ENCODE measurements at regions not wholly inside any gene's neighbourhood (a gene's known extent, or its start where the extent isn't known, plus 50 kb on each side); places are given as distances from the start of the nearest gene placed in this dataset.

DNA sequence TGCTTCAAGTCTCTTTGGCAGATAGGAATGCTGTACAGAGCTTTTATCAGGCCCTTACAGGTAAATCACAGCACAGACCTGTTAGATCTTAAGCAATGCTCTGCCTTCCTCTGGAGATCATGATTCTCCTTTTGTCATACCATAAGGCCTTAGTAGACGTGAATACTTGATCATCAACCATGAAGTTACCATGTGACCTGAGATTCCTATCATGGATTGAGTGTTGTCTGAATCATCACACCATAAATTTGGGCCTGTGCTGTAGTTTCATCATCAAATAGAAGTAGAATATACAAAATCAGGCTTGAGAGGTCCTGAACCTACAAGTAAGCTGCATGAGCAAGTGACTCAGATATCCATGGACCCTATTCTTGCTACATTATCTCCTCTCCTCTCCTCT lies 466.8 kb upstream of the INTU start:
- no peaks in the 10 kb centered on the region for H3K36me3 ChIP-seq (ENCODE audit: control insufficient read depth, insufficient read depth, low read length, severe bottlenecking)
- H3K9ac ChIP-seq (ENCODE audit: low read length) = no peak overlapping the region
- DNase-seq (ENCODE audit: low read depth) = no peak
- no peak overlapping the region for H3K4me3 ChIP-seq (ENCODE audit: low read length)
- H3K27me3 ChIP-seq (replicated peaks; ENCODE audit: control insufficient read depth, insufficient read depth, low read length) = no peaks in the 10 kb centered on the region
- peaks cover 11% of the 10 kb centered on the region for H3K4me1 ChIP-seq (ENCODE audit: control insufficient read depth, insufficient read depth, low read length)
- peaks cover 7% of the 10 kb centered on the region for H3K9me3 ChIP-seq (ENCODE audit: control insufficient read depth, low read length)

DNA sequence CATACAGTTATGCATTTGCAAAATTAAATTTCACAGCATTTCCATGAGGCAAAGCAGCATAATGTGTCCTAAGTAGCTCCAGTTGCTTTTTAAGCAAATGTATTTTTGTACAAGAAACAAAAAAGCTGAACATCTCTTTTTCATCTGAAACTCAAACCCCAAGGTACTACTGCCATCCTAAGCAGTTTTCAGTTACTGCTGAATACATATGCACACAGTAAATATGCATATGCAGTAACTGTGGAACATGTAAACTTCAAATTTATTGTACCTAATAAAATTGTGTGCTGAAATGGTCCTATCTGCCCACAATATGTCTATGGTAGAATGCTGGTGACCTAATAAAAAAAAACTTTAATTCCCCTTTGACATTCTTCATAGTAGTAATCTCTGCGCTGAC lies 458.6 kb upstream of the INTU start:
- H3K4me3 ChIP-seq (ENCODE audit: low read length) = no peak overlapping the region
- H3K36me3 ChIP-seq (ENCODE audit: control insufficient read depth, insufficient read depth, low read length, severe bottlenecking) = no peaks in the 10 kb centered on the region
- no peaks in the 10 kb centered on the region for H3K27me3 ChIP-seq (replicated peaks; ENCODE audit: control insufficient read depth, insufficient read depth, low read length)
- no peaks in the 10 kb centered on the region for H3K9me3 ChIP-seq (ENCODE audit: control insufficient read depth, low read length)
- no peaks in the 10 kb centered on the region for H3K4me1 ChIP-seq (ENCODE audit: control insufficient read depth, insufficient read depth, low read length)
- H3K9ac ChIP-seq (ENCODE audit: low read length) = no peak overlapping the region
- no peak for DNase-seq (ENCODE audit: low read depth)

DNA sequence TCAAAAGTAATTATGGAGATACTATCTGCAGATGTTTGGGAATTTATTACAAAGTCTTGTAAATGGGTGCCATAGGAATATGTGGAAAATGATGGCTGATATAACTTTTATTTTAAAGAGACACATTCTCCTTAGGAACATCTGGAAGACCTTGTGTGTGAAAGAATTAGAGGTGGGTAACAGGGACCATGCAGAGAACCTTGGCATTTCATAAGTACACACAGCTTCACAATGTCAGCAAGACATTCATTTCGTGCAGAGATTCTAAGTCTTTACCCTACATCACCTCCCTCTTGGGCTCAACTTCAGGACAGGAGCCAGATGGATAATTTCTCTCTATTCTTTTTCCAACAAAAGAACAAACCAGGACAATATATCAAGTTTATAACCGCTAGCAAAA lies 458.1 kb upstream of the INTU start:
- no peak overlapping the region for H3K9ac ChIP-seq (ENCODE audit: low read length)
- no peaks in the 10 kb centered on the region for H3K36me3 ChIP-seq (ENCODE audit: control insufficient read depth, insufficient read depth, low read length, severe bottlenecking)
- no peaks in the 10 kb centered on the region for H3K9me3 ChIP-seq (ENCODE audit: control insufficient read depth, low read length)
- H3K4me1 ChIP-seq (ENCODE audit: control insufficient read depth, insufficient read depth, low read length) = no peaks in the 10 kb centered on the region
- H3K4me3 ChIP-seq (ENCODE audit: low read length) = no peak overlapping the region
- H3K27me3 ChIP-seq (replicated peaks; ENCODE audit: control insufficient read depth, insufficient read depth, low read length) = no peaks in the 10 kb centered on the region
- DNase-seq (ENCODE audit: low read depth) = no peak

DNA sequence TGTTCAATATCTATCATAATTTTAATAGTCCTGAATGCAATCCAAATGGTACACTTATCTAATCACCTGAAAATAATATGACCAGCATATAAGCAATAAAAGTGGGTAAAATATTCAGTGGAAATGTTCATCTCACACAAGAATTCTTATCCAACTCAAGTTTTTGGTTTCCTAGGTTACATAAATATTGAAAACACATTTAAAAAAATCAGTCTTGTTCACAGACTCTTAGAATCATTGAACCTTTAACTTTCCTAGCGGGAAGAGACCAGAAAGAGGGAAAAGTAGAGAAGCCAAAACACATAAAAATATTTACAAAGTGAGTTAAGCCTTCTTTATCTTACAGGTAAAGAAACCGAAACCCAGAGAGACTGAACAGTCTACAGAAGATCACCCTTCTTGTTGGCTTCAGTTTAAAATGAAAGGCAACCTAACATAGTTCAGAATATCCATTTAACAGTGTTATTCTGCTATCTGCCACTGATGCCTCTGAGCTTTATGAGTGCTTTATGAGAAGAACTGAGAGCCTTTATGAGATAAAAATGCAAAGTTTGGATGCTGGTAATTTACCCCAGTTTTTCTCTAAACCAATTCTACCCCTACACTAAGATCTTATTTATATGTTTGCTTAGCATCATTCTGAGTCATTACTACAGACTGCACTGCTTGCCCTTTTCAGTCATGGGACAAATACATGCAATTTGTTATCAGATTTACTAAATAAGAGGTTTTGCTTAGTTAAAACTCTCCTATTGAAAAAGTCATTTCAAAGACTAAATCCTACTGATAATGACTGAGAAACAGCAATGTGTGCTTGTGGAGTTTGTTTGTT lies 453.3 kb upstream of the INTU start:
- peak; percentile 24 for DNase-seq (ENCODE audit: low read depth)
- H3K4me3 ChIP-seq (ENCODE audit: low read length) = no peak overlapping the region

DNA sequence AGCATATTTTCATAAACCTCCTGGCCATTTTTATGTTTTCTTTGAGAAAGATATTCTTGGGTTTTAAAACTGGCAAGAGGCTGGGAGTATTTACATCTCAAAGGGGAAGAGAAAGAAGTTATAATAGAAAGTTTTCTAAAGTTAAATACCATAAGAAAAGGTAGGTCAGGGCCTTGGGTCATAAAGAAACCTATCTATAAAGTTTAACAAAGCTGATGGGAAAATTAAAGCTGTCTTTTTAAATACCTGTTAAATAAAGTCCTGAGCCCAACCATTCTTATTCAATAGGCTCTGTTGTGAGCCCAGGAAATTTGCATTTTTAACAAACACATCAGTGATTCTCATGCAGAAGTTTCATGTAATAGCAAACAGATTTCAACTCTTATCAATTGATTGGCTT lies 451.8 kb upstream of the INTU start:
- Histone ChIP-seq H3K27me3 (replicated peaks; ENCODE audit: control insufficient read depth, insufficient read depth, low read length) (no peaks in the 10 kb centered on the region), H3K36me3 (ENCODE audit: control insufficient read depth, insufficient read depth, low read length, severe bottlenecking) (no peaks in the 10 kb centered on the region), H3K4me1 (ENCODE audit: control insufficient read depth, insufficient read depth, low read length) (no peaks in the 10 kb centered on the region), H3K4me3 (ENCODE audit: low read length) (no peak overlapping the region), H3K9ac (ENCODE audit: low read length) (no peak overlapping the region), H3K9me3 (ENCODE audit: control insufficient read depth, low read length) (peaks cover 10% of the 10 kb centered on the region)
- no peak for DNase-seq (ENCODE audit: low read depth)

More for the DNA sequence above, 453.3 kb upstream of the INTU start:
- no peaks in the 10 kb centered on the region for H3K27me3 ChIP-seq (replicated peaks; ENCODE audit: control insufficient read depth, insufficient read depth, low read length)
- H3K4me1 ChIP-seq (ENCODE audit: control insufficient read depth, insufficient read depth, low read length) = no peaks in the 10 kb centered on the region
- no peaks in the 10 kb centered on the region for H3K9me3 ChIP-seq (ENCODE audit: control insufficient read depth, low read length)
- H3K36me3 ChIP-seq (ENCODE audit: control insufficient read depth, insufficient read depth, low read length, severe bottlenecking) = no peaks in the 10 kb centered on the region
- no peak overlapping the region for H3K9ac ChIP-seq (ENCODE audit: low read length)

DNA sequence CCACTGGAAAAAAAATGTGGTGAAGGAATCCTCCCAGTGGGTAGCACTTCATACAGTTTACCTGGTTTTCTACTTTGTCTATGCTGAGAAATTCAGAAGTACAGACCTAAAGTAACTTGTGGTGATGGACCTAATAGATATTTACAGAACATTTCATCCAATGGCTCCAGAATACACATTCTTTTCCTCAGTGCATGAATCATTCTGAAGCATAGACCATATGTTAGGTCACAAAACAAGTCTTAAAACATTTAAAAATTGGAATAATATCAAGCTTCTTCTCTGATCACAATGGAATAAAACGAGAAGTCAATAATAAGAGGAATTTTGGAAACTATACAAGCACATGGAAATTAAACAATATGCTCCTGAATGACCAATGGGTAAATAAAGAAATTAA lies 450.1 kb upstream of the INTU start:
- peak; percentile 21 for DNase-seq (ENCODE audit: low read depth)
- Histone ChIP-seq H3K4me1 (ENCODE audit: control insufficient read depth, insufficient read depth, low read length) (no peaks in the 10 kb centered on the region), H3K9me3 (ENCODE audit: control insufficient read depth, low read length) (peaks cover 10% of the 10 kb centered on the region), H3K27me3 (replicated peaks; ENCODE audit: control insufficient read depth, insufficient read depth, low read length) (no peaks in the 10 kb centered on the region), H3K9ac (ENCODE audit: low read length) (no peak overlapping the region), H3K36me3 (ENCODE audit: control insufficient read depth, insufficient read depth, low read length, severe bottlenecking) (no peaks in the 10 kb centered on the region), H3K4me3 (ENCODE audit: low read length) (no peak overlapping the region)

DNA sequence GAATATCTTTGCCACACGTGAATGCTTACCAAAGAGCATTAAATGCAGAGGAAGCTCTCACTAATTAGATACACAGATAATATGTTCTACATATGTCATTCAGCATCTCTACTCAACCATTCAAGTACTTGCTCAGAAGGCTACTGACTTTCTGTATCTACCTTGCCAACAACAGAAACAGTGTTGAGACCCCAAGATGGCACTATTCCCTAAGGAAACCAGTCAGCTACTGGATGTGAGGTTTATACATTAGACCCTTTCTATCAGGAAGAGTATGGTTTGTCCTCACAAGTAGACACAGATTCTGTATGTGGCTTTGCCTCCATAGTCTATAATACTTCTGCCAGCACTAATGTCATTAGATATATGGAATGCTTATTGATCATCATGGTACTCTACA lies 443.9 kb upstream of the INTU start:
- Histone ChIP-seq H3K36me3 (ENCODE audit: control insufficient read depth, insufficient read depth, low read length, severe bottlenecking) (no peaks in the 10 kb centered on the region), H3K4me1 (ENCODE audit: control insufficient read depth, insufficient read depth, low read length) (no peaks in the 10 kb centered on the region), H3K4me3 (ENCODE audit: low read length) (no peak overlapping the region), H3K9ac (ENCODE audit: low read length) (no peak overlapping the region), H3K9me3 (ENCODE audit: control insufficient read depth, low read length) (peaks cover 10% of the 10 kb centered on the region), H3K27me3 (replicated peaks; ENCODE audit: control insufficient read depth, insufficient read depth, low read length) (no peaks in the 10 kb centered on the region)
- no peak for DNase-seq (ENCODE audit: low read depth)

DNA sequence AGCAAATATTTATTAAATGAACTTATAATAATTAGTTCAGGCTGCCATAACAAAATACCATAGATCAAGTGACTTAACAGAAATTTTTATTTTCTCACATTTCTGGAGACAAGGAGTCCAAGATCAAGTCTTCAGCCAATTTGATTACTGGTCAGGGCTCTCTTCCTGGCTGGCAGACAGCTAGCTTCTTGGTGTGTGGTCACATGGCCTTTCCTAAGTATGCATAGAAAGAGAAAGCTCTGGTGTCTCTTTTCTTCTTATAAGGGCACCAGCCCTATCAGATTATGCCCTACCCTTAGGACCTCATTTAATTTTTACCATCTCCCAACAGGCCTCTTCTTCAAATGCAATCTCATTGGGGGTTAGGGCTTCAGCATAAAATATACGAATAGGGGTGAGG lies 438.5 kb upstream of the INTU start:
- H3K4me1 ChIP-seq (ENCODE audit: control insufficient read depth, insufficient read depth, low read length) = no peaks in the 10 kb centered on the region
- no peak for DNase-seq (ENCODE audit: low read depth)
- no peaks in the 10 kb centered on the region for H3K27me3 ChIP-seq (replicated peaks; ENCODE audit: control insufficient read depth, insufficient read depth, low read length)
- H3K4me3 ChIP-seq (ENCODE audit: low read length) = no peak overlapping the region
- peaks cover under 1% of the 10 kb centered on the region for H3K9me3 ChIP-seq (ENCODE audit: control insufficient read depth, low read length)
- no peaks in the 10 kb centered on the region for H3K36me3 ChIP-seq (ENCODE audit: control insufficient read depth, insufficient read depth, low read length, severe bottlenecking)
- H3K9ac ChIP-seq (ENCODE audit: low read length) = no peak overlapping the region

DNA sequence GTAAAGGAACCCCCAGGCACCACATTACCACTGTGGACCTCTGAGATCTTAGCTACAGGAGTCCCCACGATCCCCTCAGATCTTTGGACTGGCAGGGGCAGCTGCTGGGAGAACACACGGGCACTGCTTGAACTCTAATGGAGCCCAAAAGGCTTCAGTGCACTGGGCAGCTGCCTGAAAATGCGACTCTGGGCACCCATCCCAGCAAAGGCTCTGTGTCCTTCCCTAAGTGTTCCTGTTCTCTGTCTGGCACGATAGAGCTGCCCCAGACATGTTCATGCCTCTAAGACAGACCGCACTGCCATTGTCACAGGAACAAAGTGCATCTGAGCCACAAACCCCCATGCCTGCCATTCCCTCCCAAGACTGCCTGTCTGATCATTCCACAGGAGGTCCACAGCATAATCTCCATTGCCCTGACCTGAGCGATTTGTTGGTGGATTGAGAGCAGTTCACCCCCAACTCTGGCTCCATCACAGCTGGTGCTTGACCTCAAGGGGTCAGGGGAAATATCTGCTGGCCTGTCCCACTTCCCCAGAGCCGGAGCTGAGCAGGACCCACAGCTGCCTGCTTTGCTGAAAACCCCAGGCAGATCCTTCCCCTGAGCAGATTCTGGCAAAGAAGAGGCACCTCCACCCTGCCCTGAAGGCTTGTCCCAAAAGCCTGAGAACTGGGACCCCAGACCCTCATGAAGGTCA lies 436.0 kb upstream of the INTU start:
- Histone ChIP-seq H3K9ac (ENCODE audit: low read length) (no peak overlapping the region), H3K27me3 (replicated peaks; ENCODE audit: control insufficient read depth, insufficient read depth, low read length) (no peaks in the 10 kb centered on the region), H3K4me3 (ENCODE audit: low read length) (no peak overlapping the region), H3K9me3 (ENCODE audit: control insufficient read depth, low read length) (peaks cover 6% of the 10 kb centered on the region), H3K36me3 (ENCODE audit: control insufficient read depth, insufficient read depth, low read length, severe bottlenecking) (no peaks in the 10 kb centered on the region), H3K4me1 (ENCODE audit: control insufficient read depth, insufficient read depth, low read length) (no peaks in the 10 kb centered on the region)
- no peak for DNase-seq (ENCODE audit: low read depth)

DNA sequence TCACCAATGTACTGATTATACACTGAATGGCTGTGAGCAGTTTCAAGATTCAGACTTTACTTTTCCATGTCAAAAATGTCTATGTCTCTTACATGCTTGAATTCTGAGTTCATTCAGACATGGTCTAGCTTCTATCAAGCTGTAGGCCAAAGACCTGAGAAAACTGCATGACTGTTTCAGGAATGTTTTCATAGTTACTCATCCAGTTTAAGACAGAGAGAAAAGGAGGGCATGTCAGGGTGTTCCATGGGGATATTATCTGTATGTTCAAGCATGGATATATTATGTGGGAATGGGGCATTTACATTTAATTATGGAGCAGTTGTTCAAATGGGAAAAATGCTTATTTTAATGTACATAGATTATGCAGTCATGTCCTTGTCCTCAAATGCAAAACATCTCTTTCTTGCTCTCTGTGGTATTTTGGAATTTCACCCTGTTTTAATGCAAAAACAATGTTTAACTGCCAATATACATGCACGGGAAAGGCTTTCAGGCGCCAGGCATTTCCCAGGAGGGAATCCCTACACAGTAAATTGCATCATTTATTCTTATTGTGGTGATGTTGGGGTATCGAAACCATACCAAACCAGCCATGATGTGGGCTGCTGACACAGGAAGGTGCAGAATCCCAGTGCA lies 429.1 kb upstream of the INTU start:
- no peak overlapping the region for H3K9ac ChIP-seq (ENCODE audit: low read length)
- no peaks in the 10 kb centered on the region for H3K36me3 ChIP-seq (ENCODE audit: control insufficient read depth, insufficient read depth, low read length, severe bottlenecking)
- H3K4me1 ChIP-seq (ENCODE audit: control insufficient read depth, insufficient read depth, low read length) = peaks cover 14% of the 10 kb centered on the region
- no peaks in the 10 kb centered on the region for H3K27me3 ChIP-seq (replicated peaks; ENCODE audit: control insufficient read depth, insufficient read depth, low read length)
- peaks cover 6% of the 10 kb centered on the region for H3K9me3 ChIP-seq (ENCODE audit: control insufficient read depth, low read length)
- no peak overlapping the region for H3K4me3 ChIP-seq (ENCODE audit: low read length)
- peak; percentile 77 for DNase-seq (ENCODE audit: low read depth)

DNA sequence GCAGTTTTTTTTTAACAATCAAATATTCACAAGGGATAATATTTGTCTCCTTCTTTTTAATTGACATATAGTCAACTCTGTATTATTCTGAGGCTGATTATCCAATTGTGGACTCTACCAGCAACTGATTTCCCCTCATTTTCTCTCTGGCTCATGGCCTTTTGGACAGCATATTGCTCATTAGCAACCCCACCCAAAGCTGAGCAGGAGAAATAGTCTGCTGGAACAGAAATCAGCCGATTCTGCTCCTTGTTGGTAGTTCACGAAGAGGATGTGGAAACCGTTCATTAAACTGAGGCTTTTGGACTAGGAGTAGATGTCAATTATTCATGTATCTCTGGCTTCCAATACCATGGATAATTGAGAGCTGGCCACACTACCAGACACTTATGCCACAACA lies 428.4 kb upstream of the INTU start:
- Histone ChIP-seq H3K9me3 (ENCODE audit: control insufficient read depth, low read length) (peaks cover 5% of the 10 kb centered on the region), H3K9ac (ENCODE audit: low read length) (no peak overlapping the region), H3K36me3 (ENCODE audit: control insufficient read depth, insufficient read depth, low read length, severe bottlenecking) (no peaks in the 10 kb centered on the region), H3K4me1 (ENCODE audit: control insufficient read depth, insufficient read depth, low read length) (peaks cover 14% of the 10 kb centered on the region), H3K27me3 (replicated peaks; ENCODE audit: control insufficient read depth, insufficient read depth, low read length) (no peaks in the 10 kb centered on the region), H3K4me3 (ENCODE audit: low read length) (no peak overlapping the region)
- DNase-seq (ENCODE audit: low read depth) = no peak

Measured in adipocyte (in vitro differentiated cells).